ENCODE measurements at regions not wholly inside any gene's neighbourhood (a gene's known extent, or its start where the extent isn't known, plus 50 kb on each side); places are given as distances from the start of the nearest gene placed in this dataset.

DNA sequence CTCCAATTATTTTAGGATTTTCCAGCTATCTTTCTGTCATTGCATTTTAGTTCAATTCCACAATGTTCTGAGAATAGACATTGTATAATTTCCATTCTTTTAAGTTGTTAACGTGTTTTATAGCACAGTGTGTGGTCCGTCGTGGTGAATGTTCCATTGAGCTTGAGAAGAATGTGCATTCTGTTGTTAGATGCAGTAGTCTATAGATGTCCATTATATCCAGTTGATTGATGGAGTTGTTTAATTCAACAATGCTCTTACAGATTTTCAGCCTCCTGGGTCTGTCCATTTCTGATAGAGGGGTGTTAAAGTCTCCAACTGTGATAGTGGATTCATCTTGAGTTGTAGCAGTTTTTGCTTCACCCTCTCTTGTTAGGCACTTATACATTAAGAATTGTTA, 1587.7 kb upstream of the NUDT12 start:
- Histone ChIP-seq H3K27ac (ENCODE audit: low read depth in 1 of 2, low read length in 2 of 2) (no peak overlapping the region), H3K4me3 (ENCODE audit: low read depth in 1 of 3, low read length in 3 of 3) (no peak overlapping the region), H3K9me3 (ENCODE audit: control insufficient read depth in 4 of 4, low read length in 3 of 4) (no peaks in the 10 kb centered on the region), H3K9ac (ENCODE audit: low read depth in 1 of 2, low read length in 2 of 2) (no peak overlapping the region), H3K4me1 (ENCODE audit: control insufficient read depth in 4 of 4, insufficient read depth in 4 of 4, low read length in 3 of 4) (no peaks in the 10 kb centered on the region), H3K36me3 (ENCODE audit: control insufficient read depth in 4 of 4, insufficient read depth in 3 of 4, low read depth in 1 of 4, low read length in 3 of 4) (no peaks in the 10 kb centered on the region), H3K27me3 (ENCODE audit: control insufficient read depth in 4 of 4, insufficient read depth in 4 of 4, low read length in 3 of 4) (peaks cover 0 to 3% (median 0%) of the 10 kb centered on the region in 4 donors)
- DNase-seq (ENCODE audit: low spot score), result no peak
- WGBS, result 78% methylated on average over 3 of the region's 3 CpGs
- no peak for TF ChIP-seq NR2F2 (IDR thresholded peaks at IDR 0.05)
- no peak for TF ChIP-seq JUND (IDR thresholded peaks at IDR 0.05)
- TF ChIP-seq, protein P1, sequence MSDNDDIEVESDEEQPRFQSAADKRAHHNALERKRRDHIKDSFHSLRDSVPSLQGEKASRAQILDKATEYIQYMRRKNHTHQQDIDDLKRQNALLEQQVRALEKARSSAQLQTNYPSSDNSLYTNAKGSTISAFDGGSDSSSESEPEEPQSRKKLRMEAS (IDR thresholded peaks at IDR 0.05), result no peak
- TF ChIP-seq YY1 (IDR thresholded peaks at IDR 0.05), result no peak
- no peak for TF ChIP-seq GABPA (IDR thresholded peaks at IDR 0.05 in 1 of 2, conservative IDR thresholded peaks at IDR 0.05 in 1 of 2)
- TF ChIP-seq, protein P2, sequence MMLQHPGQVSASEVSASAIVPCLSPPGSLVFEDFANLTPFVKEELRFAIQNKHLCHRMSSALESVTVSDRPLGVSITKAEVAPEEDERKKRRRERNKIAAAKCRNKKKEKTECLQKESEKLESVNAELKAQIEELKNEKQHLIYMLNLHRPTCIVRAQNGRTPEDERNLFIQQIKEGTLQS (IDR thresholded peaks at IDR 0.05), result no peak
- TF ChIP-seq EGR1 (IDR thresholded peaks at IDR 0.05; ENCODE audit: low read depth in 2 of 2), result no peak
- TF ChIP-seq, protein P3, sequence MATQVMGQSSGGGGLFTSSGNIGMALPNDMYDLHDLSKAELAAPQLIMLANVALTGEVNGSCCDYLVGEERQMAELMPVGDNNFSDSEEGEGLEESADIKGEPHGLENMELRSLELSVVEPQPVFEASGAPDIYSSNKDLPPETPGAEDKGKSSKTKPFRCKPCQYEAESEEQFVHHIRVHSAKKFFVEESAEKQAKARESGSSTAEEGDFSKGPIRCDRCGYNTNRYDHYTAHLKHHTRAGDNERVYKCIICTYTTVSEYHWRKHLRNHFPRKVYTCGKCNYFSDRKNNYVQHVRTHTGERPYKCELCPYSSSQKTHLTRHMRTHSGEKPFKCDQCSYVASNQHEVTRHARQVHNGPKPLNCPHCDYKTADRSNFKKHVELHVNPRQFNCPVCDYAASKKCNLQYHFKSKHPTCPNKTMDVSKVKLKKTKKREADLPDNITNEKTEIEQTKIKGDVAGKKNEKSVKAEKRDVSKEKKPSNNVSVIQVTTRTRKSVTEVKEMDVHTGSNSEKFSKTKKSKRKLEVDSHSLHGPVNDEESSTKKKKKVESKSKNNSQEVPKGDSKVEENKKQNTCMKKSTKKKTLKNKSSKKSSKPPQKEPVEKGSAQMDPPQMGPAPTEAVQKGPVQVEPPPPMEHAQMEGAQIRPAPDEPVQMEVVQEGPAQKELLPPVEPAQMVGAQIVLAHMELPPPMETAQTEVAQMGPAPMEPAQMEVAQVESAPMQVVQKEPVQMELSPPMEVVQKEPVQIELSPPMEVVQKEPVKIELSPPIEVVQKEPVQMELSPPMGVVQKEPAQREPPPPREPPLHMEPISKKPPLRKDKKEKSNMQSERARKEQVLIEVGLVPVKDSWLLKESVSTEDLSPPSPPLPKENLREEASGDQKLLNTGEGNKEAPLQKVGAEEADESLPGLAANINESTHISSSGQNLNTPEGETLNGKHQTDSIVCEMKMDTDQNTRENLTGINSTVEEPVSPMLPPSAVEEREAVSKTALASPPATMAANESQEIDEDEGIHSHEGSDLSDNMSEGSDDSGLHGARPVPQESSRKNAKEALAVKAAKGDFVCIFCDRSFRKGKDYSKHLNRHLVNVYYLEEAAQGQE (IDR thresholded peaks at IDR 0.05), result no peak
- TF ChIP-seq RXRA (IDR thresholded peaks at IDR 0.05), result no peak
- no peak for TF ChIP-seq FOXA2 (IDR thresholded peaks at IDR 0.05)
- TF ChIP-seq HNF4A (conservative IDR thresholded peaks at IDR 0.05), result no peak
- TF ChIP-seq RAD21 (IDR thresholded peaks at IDR 0.05), result no peak
- no peak for TF ChIP-seq CTCF (IDR thresholded peaks at IDR 0.05; ENCODE audit: low read depth, low read length, missing input control)
- no peak for TF ChIP-seq HNF4G (IDR thresholded peaks at IDR 0.05)
- no peak for TF ChIP-seq ZBTB33 (IDR thresholded peaks at IDR 0.05)
- no peak for TF ChIP-seq SP1 (IDR thresholded peaks at IDR 0.05)
- TF ChIP-seq FOXA1 (IDR thresholded peaks at IDR 0.05), result no peak

- H3K27ac ChIP-seq (ENCODE audit: low read depth in 1 of 2, low read length in 2 of 2), result no peak overlapping the region
- 70% methylated on average over 2 of the region's 2 CpGs for WGBS
- no peak overlapping the region for H3K9ac ChIP-seq (ENCODE audit: low read depth in 1 of 2, low read length in 2 of 2)
- DNase-seq (ENCODE audit: low spot score), result no peak
- H3K9me3 ChIP-seq (ENCODE audit: control insufficient read depth in 4 of 4, low read length in 3 of 4), result no peaks in the 10 kb centered on the region
- no peaks in the 10 kb centered on the region for H3K36me3 ChIP-seq (ENCODE audit: control insufficient read depth in 4 of 4, insufficient read depth in 3 of 4, low read depth in 1 of 4, low read length in 3 of 4)
- H3K4me1 ChIP-seq (ENCODE audit: control insufficient read depth in 4 of 4, insufficient read depth in 4 of 4, low read length in 3 of 4), result no peaks in the 10 kb centered on the region
- no peak overlapping the region for H3K4me3 ChIP-seq (ENCODE audit: low read depth in 1 of 3, low read length in 3 of 3)
- TF ChIP-seq ZBTB33 (IDR thresholded peaks at IDR 0.05), result no peak
- TF ChIP-seq RAD21 (IDR thresholded peaks at IDR 0.05), result no peak
- no peak for TF ChIP-seq HNF4G (IDR thresholded peaks at IDR 0.05)
- TF ChIP-seq JUND (IDR thresholded peaks at IDR 0.05), result no peak
- H3K27me3 ChIP-seq (ENCODE audit: control insufficient read depth in 4 of 4, insufficient read depth in 4 of 4, low read length in 3 of 4), result no peaks in the 10 kb centered on the region
Observed at GRCh38 chr5:105146867-105147266, 1584.3 kb upstream of the NUDT12 start.

Measured in liver (tissue), 8 donors.